ENCODE measurements at regions not wholly inside any gene's neighbourhood (a gene's known extent, or its start where the extent isn't known, plus 50 kb on each side); places are given as distances from the start of the nearest gene placed in this dataset.

- Histone ChIP-seq H3K4me3 (ENCODE audit: low read length in 3 of 3) (no peak overlapping the region), H3K9me3 (ENCODE audit: control insufficient read depth in 2 of 3, insufficient read depth in 1 of 3, low read length in 3 of 3) (no peaks in the 10 kb centered on the region), H3K4me1 (ENCODE audit: control insufficient read depth in 2 of 3, insufficient read depth in 2 of 3, low read depth in 1 of 3, low read length in 3 of 3) (no peaks in the 10 kb centered on the region), H3K36me3 (ENCODE audit: control insufficient read depth in 2 of 3, insufficient read depth in 3 of 3, low read length in 3 of 3) (no peaks in the 10 kb centered on the region), H3K9ac (ENCODE audit: low read length in 3 of 3) (no peak overlapping the region), H3K27ac (ENCODE audit: low read depth in 2 of 2, low read length in 2 of 2) (no peak overlapping the region), H3K27me3 (ENCODE audit: control insufficient read depth, insufficient read depth, low read length) (no peaks in the 10 kb centered on the region)
- FAIRE-seq = no peak
- DNase-seq = no peak
- intact Hi-C loops (cut with DNase I) = no loop called here
- TF ChIP-seq, protein P1, sequence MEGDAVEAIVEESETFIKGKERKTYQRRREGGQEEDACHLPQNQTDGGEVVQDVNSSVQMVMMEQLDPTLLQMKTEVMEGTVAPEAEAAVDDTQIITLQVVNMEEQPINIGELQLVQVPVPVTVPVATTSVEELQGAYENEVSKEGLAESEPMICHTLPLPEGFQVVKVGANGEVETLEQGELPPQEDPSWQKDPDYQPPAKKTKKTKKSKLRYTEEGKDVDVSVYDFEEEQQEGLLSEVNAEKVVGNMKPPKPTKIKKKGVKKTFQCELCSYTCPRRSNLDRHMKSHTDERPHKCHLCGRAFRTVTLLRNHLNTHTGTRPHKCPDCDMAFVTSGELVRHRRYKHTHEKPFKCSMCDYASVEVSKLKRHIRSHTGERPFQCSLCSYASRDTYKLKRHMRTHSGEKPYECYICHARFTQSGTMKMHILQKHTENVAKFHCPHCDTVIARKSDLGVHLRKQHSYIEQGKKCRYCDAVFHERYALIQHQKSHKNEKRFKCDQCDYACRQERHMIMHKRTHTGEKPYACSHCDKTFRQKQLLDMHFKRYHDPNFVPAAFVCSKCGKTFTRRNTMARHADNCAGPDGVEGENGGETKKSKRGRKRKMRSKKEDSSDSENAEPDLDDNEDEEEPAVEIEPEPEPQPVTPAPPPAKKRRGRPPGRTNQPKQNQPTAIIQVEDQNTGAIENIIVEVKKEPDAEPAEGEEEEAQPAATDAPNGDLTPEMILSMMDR (IDR thresholded peaks at IDR 0.05; ENCODE audit: borderline replicate concordance, extremely low read depth, insufficient read depth) = no peak
Measured at GRCh38 chr2:225781991-225782390, 382.5 kb downstream of the NYAP2 start.

DNA sequence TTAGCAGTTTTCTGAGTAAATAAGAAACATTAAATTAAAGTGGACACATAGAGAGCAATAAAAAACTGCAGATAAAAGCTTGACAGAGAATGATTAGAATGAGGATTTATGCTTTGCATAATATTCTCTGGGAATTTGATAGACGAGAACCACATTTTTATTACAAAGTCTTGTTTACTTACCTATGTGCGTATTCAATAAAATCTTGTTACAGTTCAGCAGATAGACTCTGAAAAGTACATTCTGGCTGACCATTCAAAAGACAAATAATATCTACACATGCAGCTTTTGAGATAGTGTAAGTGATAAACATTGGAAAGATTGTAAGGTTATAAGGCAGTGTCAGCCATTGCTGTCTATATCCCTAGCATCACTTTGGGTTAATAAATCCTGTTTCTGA lies 381.6 kb downstream of the NYAP2 start:
- Histone ChIP-seq H3K9me3 (ENCODE audit: control insufficient read depth in 2 of 3, insufficient read depth in 1 of 3, low read length in 3 of 3) (no peaks in the 10 kb centered on the region), H3K36me3 (ENCODE audit: control insufficient read depth in 2 of 3, insufficient read depth in 3 of 3, low read length in 3 of 3) (no peaks in the 10 kb centered on the region), H3K9ac (ENCODE audit: low read length in 3 of 3) (no peak overlapping the region), H3K27me3 (ENCODE audit: control insufficient read depth, insufficient read depth, low read length) (no peaks in the 10 kb centered on the region), H3K4me1 (ENCODE audit: control insufficient read depth in 2 of 3, insufficient read depth in 2 of 3, low read depth in 1 of 3, low read length in 3 of 3) (no peaks in the 10 kb centered on the region), H3K4me3 (ENCODE audit: low read length in 3 of 3) (no peak overlapping the region), H3K27ac (ENCODE audit: low read depth in 2 of 2, low read length in 2 of 2) (no peak overlapping the region)
- TF ChIP-seq, protein P1 (IDR thresholded peaks at IDR 0.05; ENCODE audit: borderline replicate concordance, extremely low read depth, insufficient read depth) = no peak
- FAIRE-seq = no peak
- no peak for DNase-seq
- intact Hi-C loops (cut with DNase I) = no loop called here

DNA sequence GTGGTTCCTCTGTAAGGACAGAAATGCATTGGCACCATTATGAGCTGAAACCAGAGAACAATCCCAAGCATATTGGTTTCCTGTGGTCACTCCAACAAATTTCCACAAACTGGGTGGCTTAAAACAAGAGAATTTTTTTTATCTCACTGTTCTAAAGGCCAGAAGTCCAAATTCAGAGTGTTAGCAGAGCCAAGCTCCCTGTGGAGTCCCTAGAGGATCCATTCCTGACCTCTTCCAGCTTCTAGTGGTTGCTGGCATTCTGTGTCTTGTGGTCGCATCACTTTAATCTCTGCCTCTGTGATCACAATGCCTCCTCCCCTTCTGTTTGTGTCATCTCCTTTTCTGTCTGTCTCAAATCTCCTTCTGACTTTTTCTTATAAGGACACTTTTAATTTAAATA lies 380.3 kb downstream of the NYAP2 start:
- Histone ChIP-seq H3K9ac (ENCODE audit: low read length in 3 of 3) (no peak overlapping the region), H3K27me3 (ENCODE audit: control insufficient read depth, insufficient read depth, low read length) (no peaks in the 10 kb centered on the region), H3K9me3 (ENCODE audit: control insufficient read depth in 2 of 3, insufficient read depth in 1 of 3, low read length in 3 of 3) (peaks cover 0 to 4% (median 0%) of the 10 kb centered on the region in 3 donors), H3K4me3 (ENCODE audit: low read length in 3 of 3) (no peak overlapping the region), H3K36me3 (ENCODE audit: control insufficient read depth in 2 of 3, insufficient read depth in 3 of 3, low read length in 3 of 3) (no peaks in the 10 kb centered on the region), H3K27ac (ENCODE audit: low read depth in 2 of 2, low read length in 2 of 2) (no peak overlapping the region), H3K4me1 (ENCODE audit: control insufficient read depth in 2 of 3, insufficient read depth in 2 of 3, low read depth in 1 of 3, low read length in 3 of 3) (no peaks in the 10 kb centered on the region)
- TF ChIP-seq, protein P1 (IDR thresholded peaks at IDR 0.05; ENCODE audit: borderline replicate concordance, extremely low read depth, insufficient read depth) = no peak
- DNase-seq = no peak
- FAIRE-seq = no peak
- intact Hi-C loops (cut with DNase I) = no loop called here

DNA sequence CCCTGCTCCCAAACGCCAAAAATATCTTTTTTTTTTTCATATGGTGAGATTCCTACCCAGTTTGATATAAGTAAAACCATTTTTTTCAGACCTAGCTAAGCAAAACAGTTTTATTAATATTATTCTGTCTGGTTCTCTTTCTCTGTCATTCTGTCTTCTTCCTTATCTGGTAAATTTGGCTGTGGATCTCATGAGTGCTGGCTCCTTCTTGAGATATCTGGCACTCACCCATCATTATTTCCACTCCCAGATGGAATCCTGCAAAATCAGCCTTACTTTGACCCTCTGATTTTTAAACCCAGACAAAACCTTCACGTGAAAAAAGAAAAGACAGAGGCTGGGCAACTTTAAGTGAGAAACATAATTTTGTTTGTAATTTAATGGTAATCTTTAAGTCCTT lies 373.6 kb downstream of the NYAP2 start:
- DNase-seq = no peak
- H3K36me3 ChIP-seq (ENCODE audit: control insufficient read depth in 2 of 3, insufficient read depth in 3 of 3, low read length in 3 of 3) = no peaks in the 10 kb centered on the region
- intact Hi-C loops (cut with DNase I) = no loop called here
- no peak overlapping the region for H3K4me3 ChIP-seq (ENCODE audit: low read length in 3 of 3)
- H3K27me3 ChIP-seq (ENCODE audit: control insufficient read depth, insufficient read depth, low read length) = no peaks in the 10 kb centered on the region
- H3K9me3 ChIP-seq (ENCODE audit: control insufficient read depth in 2 of 3, insufficient read depth in 1 of 3, low read length in 3 of 3) = peaks cover 0 to 4% (median 0%) of the 10 kb centered on the region in 3 donors
- TF ChIP-seq, protein P1 (IDR thresholded peaks at IDR 0.05; ENCODE audit: borderline replicate concordance, extremely low read depth, insufficient read depth) = no peak
- H3K4me1 ChIP-seq (ENCODE audit: control insufficient read depth in 2 of 3, insufficient read depth in 2 of 3, low read depth in 1 of 3, low read length in 3 of 3) = no peaks in the 10 kb centered on the region
- no peak overlapping the region for H3K9ac ChIP-seq (ENCODE audit: low read length in 3 of 3)
- H3K27ac ChIP-seq (ENCODE audit: low read depth in 2 of 2, low read length in 2 of 2) = no peak overlapping the region
- no peak for FAIRE-seq
